ENCODE measurements at regions not wholly inside any gene's neighbourhood (a gene's known extent, or its start where the extent isn't known, plus 50 kb on each side); places are given as distances from the start of the nearest gene placed in this dataset.

DNA sequence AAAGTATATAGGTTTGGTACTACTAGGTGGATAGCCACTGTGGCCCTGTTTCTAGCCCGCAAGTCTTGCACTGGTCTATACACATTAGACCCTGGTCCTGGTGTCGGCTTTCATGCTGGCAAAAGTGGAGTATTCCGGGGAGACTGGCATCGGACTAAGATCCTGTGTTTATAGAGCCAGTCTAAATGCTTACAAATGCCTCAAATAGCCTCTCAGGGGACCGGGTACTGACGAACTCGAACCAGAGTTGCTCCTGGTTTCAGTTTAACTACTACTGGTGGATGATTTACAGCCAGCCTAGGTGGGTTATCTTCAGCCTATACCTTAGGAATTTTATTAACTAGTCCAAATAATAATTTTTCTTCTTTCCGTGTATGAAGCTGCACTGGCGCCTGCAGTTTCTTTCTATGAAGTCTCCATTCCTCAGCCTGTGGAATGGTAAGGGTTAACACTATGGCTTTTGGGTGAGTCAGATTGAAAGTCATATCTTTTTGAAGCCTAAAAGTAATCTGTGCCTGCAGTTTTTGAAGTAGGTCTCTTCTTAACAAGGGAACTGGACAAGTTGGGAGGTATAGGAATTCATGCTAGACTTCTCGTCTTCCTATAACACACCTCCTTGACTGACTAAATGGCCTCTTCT, 51.3 kb downstream of the OR10H4 start:
- no peak for TF ChIP-seq TRIM28 (IDR thresholded peaks at IDR 0.05; ENCODE audit: borderline replicate concordance, low read length)
- TF ChIP-seq PATZ1 (tag by site-specific recombination; IDR thresholded peaks at IDR 0.05), result no peak
- no peak for TF ChIP-seq REST (tag by site-specific recombination; IDR thresholded peaks at IDR 0.05)
- no peak for TF ChIP-seq CTCF (tag by site-specific recombination; IDR thresholded peaks at IDR 0.05)
